ENCODE measurements at regions not wholly inside any gene's neighbourhood (a gene's known extent, or its start where the extent isn't known, plus 50 kb on each side); places are given as distances from the start of the nearest gene placed in this dataset.

GRCh38 chr14:98244966-98245569, 1026.9 kb downstream of the BCL11B start:
- TF ChIP-seq CTCF (IDR thresholded peaks at IDR 0.05) (no peak), ZFX (IDR thresholded peaks at IDR 0.05; ENCODE audit: borderline replicate concordance) (no peak)
- H3K27ac ChIP-seq, result no peak overlapping the region

GRCh38 chr14:98249057-98249456, 1022.9 kb downstream of the BCL11B start:
- TF ChIP-seq ZFX (IDR thresholded peaks at IDR 0.05; ENCODE audit: borderline replicate concordance) (no peak), CTCF (IDR thresholded peaks at IDR 0.05) (no peak)
- no peak overlapping the region for H3K27ac ChIP-seq

GRCh38 chr14:98249476-98249875, 1022.5 kb downstream of the BCL11B start:
- no peak overlapping the region for H3K27ac ChIP-seq
- TF ChIP-seq ZFX (IDR thresholded peaks at IDR 0.05; ENCODE audit: borderline replicate concordance) (no peak), CTCF (IDR thresholded peaks at IDR 0.05) (no peak)

GRCh38 chr14:98252820-98253219, 1019.2 kb downstream of the BCL11B start:
- H3K27ac ChIP-seq, result no peak overlapping the region
- TF ChIP-seq CTCF (IDR thresholded peaks at IDR 0.05), result no peak
- no peak for TF ChIP-seq ZFX (IDR thresholded peaks at IDR 0.05; ENCODE audit: borderline replicate concordance)

GRCh38 chr14:98259881-98260280, 1012.1 kb downstream of the BCL11B start:
- no peak overlapping the region for H3K27ac ChIP-seq
- TF ChIP-seq ZFX (IDR thresholded peaks at IDR 0.05; ENCODE audit: borderline replicate concordance), result no peak
- no peak for TF ChIP-seq CTCF (IDR thresholded peaks at IDR 0.05)

GRCh38 chr14:98262566-98262965, 1009.4 kb downstream of the BCL11B start:
- no peak overlapping the region for H3K27ac ChIP-seq
- TF ChIP-seq ZFX (IDR thresholded peaks at IDR 0.05; ENCODE audit: borderline replicate concordance) (no peak), CTCF (IDR thresholded peaks at IDR 0.05) (no peak)

- TF ChIP-seq CTCF (IDR thresholded peaks at IDR 0.05) (no peak), ZFX (IDR thresholded peaks at IDR 0.05; ENCODE audit: borderline replicate concordance) (no peak)
- H3K27ac ChIP-seq, result no peak overlapping the region
Measured at GRCh38 chr14:98269533-98269932, 1002.5 kb downstream of the BCL11B start.
